H9 (cell line): ENCODE measurements at regions not wholly inside any gene's neighbourhood (a gene's known extent, or its start where the extent isn't known, plus 50 kb on each side); places are given as distances from the start of the nearest gene placed in this dataset.

Experiments used
- DNase-seq: peaks from one replicate; pipeline ENCODE4 v3.0.0-alpha.2; 2017
- H2AFZ ChIP-seq: one replicate; pipeline ENCODE4 v1.6.1; 2013; ENCODE audit warnings: mild to moderate bottlenecking, low read length, control low read depth, moderate library complexity
- H2AK5ac ChIP-seq: 2 replicates; pipeline ENCODE4 v1.6.1; 2013; ENCODE audit warnings: low read length, control low read depth, mixed read lengths; ENCODE audit not compliant: insufficient read length
- H2BK120ac ChIP-seq: one replicate; pipeline ENCODE4 v1.6.1; 2013; ENCODE audit warnings: low read depth, mild to moderate bottlenecking, low read length, control low read depth, inconsistent platforms; ENCODE audit not compliant: poor library complexity, severe bottlenecking
- H2BK12ac ChIP-seq: 2 replicates; pipeline ENCODE4 v1.6.1; 2013; ENCODE audit warnings: low read length, control low read depth, mixed read lengths, low read depth; ENCODE audit not compliant: insufficient read length
- H2BK15ac ChIP-seq: 2 replicates; pipeline ENCODE4 v1.6.1; 2013; ENCODE audit warnings: low read depth, low read length, control low read depth
- H2BK20ac ChIP-seq: one replicate; pipeline ENCODE4 v1.6.1; 2013; ENCODE audit warnings: low read depth, mild to moderate bottlenecking, low read length, control low read depth, inconsistent platforms; ENCODE audit not compliant: poor library complexity, severe bottlenecking
- H2BK5ac ChIP-seq: 2 replicates; pipeline ENCODE4 v1.6.1; 2013; ENCODE audit warnings: low read length, control low read depth, mixed read lengths; ENCODE audit not compliant: insufficient read length
- H3K14ac ChIP-seq: 2 replicates; pipeline ENCODE4 v1.6.1; 2013; ENCODE audit warnings: low read length, control low read depth; ENCODE audit not compliant: insufficient read depth
- H3K18ac ChIP-seq: 2 replicates; pipeline ENCODE4 v1.6.1; 2013; ENCODE audit warnings: low read depth, mild to moderate bottlenecking, mixed read lengths, low read length, control low read depth; ENCODE audit not compliant: insufficient read length
- H3K23ac ChIP-seq: 2 replicates; pipeline ENCODE4 v1.6.1; 2013; ENCODE audit warnings: low read length, control low read depth, mixed read lengths, low read depth; ENCODE audit not compliant: insufficient read length
- H3K23me2 ChIP-seq: 2 replicates; pipeline ENCODE4 v1.6.1; 2013; ENCODE audit warnings: low read depth, mild to moderate bottlenecking, mixed read lengths, low read length, control low read depth; ENCODE audit not compliant: insufficient read length, poor library complexity, severe bottlenecking
- H3K27ac ChIP-seq: 2 replicates; pipeline ENCODE4 v1.5.1; 2013; ENCODE audit warnings: low read length, control low read depth, mixed read lengths, low read depth; ENCODE audit not compliant: insufficient read length
- H3K27me3 ChIP-seq: 2 replicates; pipeline ENCODE4 v1.6.1; 2013; ENCODE audit warnings: low read length, control low read depth, inconsistent platforms; ENCODE audit not compliant: insufficient read depth
- H3K4ac ChIP-seq: 2 replicates; pipeline ENCODE4 v1.6.1; 2013; ENCODE audit warnings: low read depth, mild to moderate bottlenecking, control low read depth, inconsistent platforms, low read length, moderate library complexity
- H3K4me1 ChIP-seq: 2 replicates; pipeline ENCODE4 v1.6.1; 2013; ENCODE audit warnings: low read length, control low read depth, inconsistent platforms; ENCODE audit not compliant: insufficient read depth
- H3K4me2 ChIP-seq: 2 replicates; pipeline ENCODE4 v1.6.1; 2013; ENCODE audit warnings: low read length, control low read depth, mixed read lengths; ENCODE audit not compliant: insufficient read length, insufficient read depth
- H3K56ac ChIP-seq: 2 replicates; pipeline ENCODE4 v1.6.1; 2013; ENCODE audit warnings: low read depth, mild to moderate bottlenecking, mixed read lengths, low read length, control low read depth; ENCODE audit not compliant: insufficient read length
- H3K79me1 ChIP-seq: 2 replicates; pipeline ENCODE4 v1.6.1; 2013; ENCODE audit warnings: low read depth, mild to moderate bottlenecking, moderate library complexity, low read length, control low read depth, inconsistent platforms; ENCODE audit not compliant: insufficient read depth, poor library complexity, severe bottlenecking
- H3K79me2 ChIP-seq: 2 replicates; pipeline ENCODE4 v1.6.1; 2013; ENCODE audit warnings: low read length, control low read depth, inconsistent platforms; ENCODE audit not compliant: insufficient read depth
- H3K9ac ChIP-seq: 2 replicates; pipeline ENCODE4 v1.6.1; 2013; ENCODE audit warnings: low read length, control low read depth, mixed read lengths; ENCODE audit not compliant: insufficient read length; ENCODE audit errors: extremely low read depth
- H3K9me3 ChIP-seq: one replicate; pipeline ENCODE4 v1.6.1; 2013; ENCODE audit warnings: low read depth, low read length, inconsistent platforms; ENCODE audit not compliant: control insufficient read depth
- H3T11ph ChIP-seq: one replicate; pipeline ENCODE4 v1.6.1; 2013; ENCODE audit warnings: mild to moderate bottlenecking, low read length, control low read depth, inconsistent platforms
- H4K20me1 ChIP-seq: one replicate; pipeline ENCODE4 v1.6.1; 2013; ENCODE audit not compliant: control insufficient read depth, insufficient read length, insufficient read depth
- H4K5ac ChIP-seq: 2 replicates; pipeline ENCODE4 v1.6.1; 2013; ENCODE audit warnings: low read depth, mild to moderate bottlenecking, mixed read lengths, low read length, control low read depth; ENCODE audit not compliant: insufficient read length
- H4K8ac ChIP-seq: replicated peaks from 2 replicates; pipeline ENCODE4 v1.6.1; 2013; ENCODE audit warnings: low read length, control low read depth, mixed read lengths, low read depth; ENCODE audit not compliant: insufficient read length
- H4K91ac ChIP-seq: 2 replicates; pipeline ENCODE4 v1.6.1; 2013; ENCODE audit warnings: low read depth, mild to moderate bottlenecking, moderate library complexity, mixed read lengths, low read length, control low read depth; ENCODE audit not compliant: insufficient read length
- H3K27ac Mint-ChIP-seq, 3 experiments: 2 replicates in 2 of 3; 3 replicates in 1 of 3; pipeline ENCODE4 v1.8.0; 2020 to 2021; ENCODE audit warnings: mixed read lengths in 3 of 3, mild to moderate bottlenecking in 1 of 3, moderate library complexity in 1 of 3
- H3K27me3 Mint-ChIP-seq: 2 replicates; pipeline ENCODE4 v1.8.0; 2021; ENCODE audit warnings: low read depth, mild to moderate bottlenecking, moderate library complexity, mixed read lengths
- H3K36me3 Mint-ChIP-seq, 3 experiments: 2 replicates in 2 of 3; 3 replicates in 1 of 3; pipeline ENCODE4 v1.8.0; 2020 to 2021; ENCODE audit warnings: low read depth in 3 of 3, mixed read lengths in 3 of 3; ENCODE audit not compliant: insufficient read depth in 1 of 3
- H3K4me1 Mint-ChIP-seq, 2 experiments: 2 replicates each; pipeline ENCODE4 v1.8.0; 2020; ENCODE audit warnings: mixed read lengths in 2 of 2
- H3K4me3 Mint-ChIP-seq, 2 experiments: 2 replicates in 1 of 2; 3 replicates in 1 of 2; pipeline ENCODE4 v1.8.0; 2020 to 2021; ENCODE audit warnings: mild to moderate bottlenecking in 2 of 2, mixed read lengths in 2 of 2, moderate library complexity in 1 of 2
- H3K9me3 Mint-ChIP-seq, 2 experiments: 2 replicates in 1 of 2; 3 replicates in 1 of 2; pipeline ENCODE4 v1.8.0; 2020; ENCODE audit warnings: mild to moderate bottlenecking in 2 of 2, mixed read lengths in 2 of 2, moderate library complexity in 1 of 2
- WGBS: extraction: QIAGEN DNeasy Blood & Tissue Kit; methylation state at CpG from one replicate; pipeline ENCODE4 v1.1.7; 2013; ENCODE audit warnings: missing lambda C conversion rate, low lambda C conversion rate, mixed read lengths; ENCODE audit not compliant: insufficient read length; ENCODE audit errors: extremely low coverage; 5-methylcytosine and 5-hydroxymethylcytosine counted together
- TF ChIP-seq, protein P1 (sequence below): fragments of 200-600 bp; sonication (generic); conservative IDR thresholded peaks from 3 replicates; pipeline ENCODE4 v1.8.0; 2021; ENCODE audit warnings: antibody characterized with exemption, mild to moderate bottlenecking

DNA sequence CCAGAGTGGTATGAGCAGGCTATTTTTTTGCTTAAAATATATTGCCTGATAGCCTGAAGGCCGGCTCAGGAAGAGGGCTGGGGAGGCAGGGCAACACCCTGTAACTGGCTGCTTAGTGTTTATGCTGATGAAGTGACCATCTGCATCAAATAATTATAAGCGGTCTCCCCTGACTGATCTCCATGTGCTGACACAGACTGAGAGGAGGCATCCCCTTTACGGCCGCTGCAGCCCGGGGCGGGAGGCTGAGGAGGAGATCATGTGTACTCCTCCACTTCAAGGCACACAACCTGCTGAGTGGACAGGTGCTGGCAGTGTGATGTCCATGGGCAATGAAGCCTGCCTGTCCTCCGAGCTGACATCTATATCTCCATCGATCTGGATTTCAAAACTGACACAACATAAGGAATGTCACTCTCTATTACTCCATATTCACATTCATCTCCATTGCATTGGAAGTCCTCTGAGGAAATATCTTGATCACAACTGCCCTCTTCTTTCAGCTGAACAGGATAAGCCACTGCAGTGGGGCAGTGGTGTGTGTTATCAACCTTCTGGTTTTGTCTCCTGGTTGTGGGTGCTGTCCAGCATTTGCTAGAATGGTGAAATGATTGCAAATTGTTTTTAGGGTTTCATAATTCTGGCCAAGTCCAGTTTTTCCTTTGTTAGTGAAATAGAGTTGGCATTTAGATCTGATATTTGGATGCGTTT, 143.5 kb downstream of the AQP4 start:
- H4K8ac ChIP-seq: no peak overlapping the region
- no peak overlapping the region for H2AK5ac ChIP-seq
- H3K36me3 Mint-ChIP-seq: no peaks in the 10 kb centered on the region
- H3K56ac ChIP-seq: no peak overlapping the region
- H3K9me3 Mint-ChIP-seq: no peaks in the 10 kb centered on the region
- H3K4me2 ChIP-seq: no peak overlapping the region
- H2BK5ac ChIP-seq: no peak overlapping the region
- no peak overlapping the region for H2AFZ ChIP-seq
- H2BK120ac ChIP-seq: no peak overlapping the region
- H3K27ac ChIP-seq: no peak overlapping the region
- no peak overlapping the region for H4K5ac ChIP-seq
- H3K23ac ChIP-seq: no peak overlapping the region
- H3K27me3 Mint-ChIP-seq: no peaks in the 10 kb centered on the region
- H2BK20ac ChIP-seq: no peak overlapping the region
- no CpG with 5 or more reads among the region's 9 CpGs for WGBS
- no peak for DNase-seq
- TF ChIP-seq, protein P1, sequence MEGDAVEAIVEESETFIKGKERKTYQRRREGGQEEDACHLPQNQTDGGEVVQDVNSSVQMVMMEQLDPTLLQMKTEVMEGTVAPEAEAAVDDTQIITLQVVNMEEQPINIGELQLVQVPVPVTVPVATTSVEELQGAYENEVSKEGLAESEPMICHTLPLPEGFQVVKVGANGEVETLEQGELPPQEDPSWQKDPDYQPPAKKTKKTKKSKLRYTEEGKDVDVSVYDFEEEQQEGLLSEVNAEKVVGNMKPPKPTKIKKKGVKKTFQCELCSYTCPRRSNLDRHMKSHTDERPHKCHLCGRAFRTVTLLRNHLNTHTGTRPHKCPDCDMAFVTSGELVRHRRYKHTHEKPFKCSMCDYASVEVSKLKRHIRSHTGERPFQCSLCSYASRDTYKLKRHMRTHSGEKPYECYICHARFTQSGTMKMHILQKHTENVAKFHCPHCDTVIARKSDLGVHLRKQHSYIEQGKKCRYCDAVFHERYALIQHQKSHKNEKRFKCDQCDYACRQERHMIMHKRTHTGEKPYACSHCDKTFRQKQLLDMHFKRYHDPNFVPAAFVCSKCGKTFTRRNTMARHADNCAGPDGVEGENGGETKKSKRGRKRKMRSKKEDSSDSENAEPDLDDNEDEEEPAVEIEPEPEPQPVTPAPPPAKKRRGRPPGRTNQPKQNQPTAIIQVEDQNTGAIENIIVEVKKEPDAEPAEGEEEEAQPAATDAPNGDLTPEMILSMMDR: no peak
- H3K4ac ChIP-seq: no peak overlapping the region
- H3K23me2 ChIP-seq: no peaks in the 10 kb centered on the region
- H3K4me1 Mint-ChIP-seq: peaks cover 5 to 9% of the 10 kb centered on the region in 2 experiments
- H3K27ac Mint-ChIP-seq: peak overlapping the region in 1 of 3 experiments; percentile 5; a peak in 1 of 7 replicates
- no peak overlapping the region for H4K91ac ChIP-seq
- no peaks in the 10 kb centered on the region for H4K20me1 ChIP-seq
- H3T11ph ChIP-seq: no peak overlapping the region
- H3K79me1 ChIP-seq: no peaks in the 10 kb centered on the region
- H3K79me2 ChIP-seq: no peaks in the 10 kb centered on the region
- no peak overlapping the region for H3K14ac ChIP-seq
- H3K9ac ChIP-seq: no peak overlapping the region
- no peak overlapping the region for H2BK15ac ChIP-seq
- no peaks in the 10 kb centered on the region for H3K27me3 ChIP-seq
- no peak overlapping the region for H3K18ac ChIP-seq
- no peak overlapping the region for H2BK12ac ChIP-seq
- no peaks in the 10 kb centered on the region for H3K9me3 ChIP-seq
- H3K4me1 ChIP-seq: peaks cover under 1% of the 10 kb centered on the region; the same call in 1 of the 2 replicates
- H3K4me3 Mint-ChIP-seq: no peak overlapping the region
